ENCODE measurements at regions not wholly inside any gene's neighbourhood (a gene's known extent, or its start where the extent isn't known, plus 50 kb on each side); places are given as distances from the start of the nearest gene placed in this dataset.

DNA sequence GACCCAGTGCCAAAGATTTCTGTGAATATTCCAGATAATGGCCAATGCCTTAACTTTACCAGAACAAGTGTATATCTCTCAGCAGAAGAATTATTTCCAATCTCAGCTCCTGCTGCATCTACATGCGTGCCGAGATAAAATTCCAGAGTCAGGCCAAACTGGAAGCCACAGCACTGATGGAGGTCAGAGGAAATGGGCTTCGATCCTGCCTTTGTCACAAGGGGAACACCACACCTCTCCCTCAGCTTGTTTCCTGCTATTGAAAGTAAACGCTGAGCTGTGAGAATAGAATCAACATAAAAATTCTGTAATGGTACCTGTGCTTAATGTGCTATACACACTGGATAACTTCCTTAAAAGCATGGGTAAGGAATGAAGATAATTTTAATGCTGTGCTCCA lies 255.5 kb downstream of the NEBL start:
- no peak overlapping the region for H3K27ac ChIP-seq
- no peak for TF ChIP-seq ZFX (IDR thresholded peaks at IDR 0.05; ENCODE audit: borderline replicate concordance)
- TF ChIP-seq, protein P1, sequence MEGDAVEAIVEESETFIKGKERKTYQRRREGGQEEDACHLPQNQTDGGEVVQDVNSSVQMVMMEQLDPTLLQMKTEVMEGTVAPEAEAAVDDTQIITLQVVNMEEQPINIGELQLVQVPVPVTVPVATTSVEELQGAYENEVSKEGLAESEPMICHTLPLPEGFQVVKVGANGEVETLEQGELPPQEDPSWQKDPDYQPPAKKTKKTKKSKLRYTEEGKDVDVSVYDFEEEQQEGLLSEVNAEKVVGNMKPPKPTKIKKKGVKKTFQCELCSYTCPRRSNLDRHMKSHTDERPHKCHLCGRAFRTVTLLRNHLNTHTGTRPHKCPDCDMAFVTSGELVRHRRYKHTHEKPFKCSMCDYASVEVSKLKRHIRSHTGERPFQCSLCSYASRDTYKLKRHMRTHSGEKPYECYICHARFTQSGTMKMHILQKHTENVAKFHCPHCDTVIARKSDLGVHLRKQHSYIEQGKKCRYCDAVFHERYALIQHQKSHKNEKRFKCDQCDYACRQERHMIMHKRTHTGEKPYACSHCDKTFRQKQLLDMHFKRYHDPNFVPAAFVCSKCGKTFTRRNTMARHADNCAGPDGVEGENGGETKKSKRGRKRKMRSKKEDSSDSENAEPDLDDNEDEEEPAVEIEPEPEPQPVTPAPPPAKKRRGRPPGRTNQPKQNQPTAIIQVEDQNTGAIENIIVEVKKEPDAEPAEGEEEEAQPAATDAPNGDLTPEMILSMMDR (IDR thresholded peaks at IDR 0.05), result no peak

DNA sequence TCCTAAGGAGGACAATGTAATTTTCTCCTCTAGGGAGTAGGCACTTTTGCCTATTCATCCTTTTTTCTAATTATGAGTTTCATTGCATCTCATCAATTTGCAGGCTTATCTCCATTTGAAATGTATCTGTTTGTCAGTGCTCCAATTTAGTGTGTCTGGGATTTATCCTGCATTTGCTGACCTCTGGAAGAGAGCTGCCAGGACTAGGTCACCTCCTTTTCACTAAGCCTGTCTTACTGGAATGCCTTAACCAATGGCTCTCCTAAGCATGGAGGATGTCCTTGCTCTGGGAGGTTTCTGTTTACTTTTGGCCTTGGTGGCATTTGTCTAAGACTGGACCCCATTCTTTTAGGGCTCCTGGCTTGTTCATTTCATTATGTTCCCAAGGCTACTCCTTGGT lies 261.5 kb downstream of the NEBL start:
- TF ChIP-seq ZFX (IDR thresholded peaks at IDR 0.05; ENCODE audit: borderline replicate concordance), result no peak
- TF ChIP-seq, protein P1 (IDR thresholded peaks at IDR 0.05), result no peak
- no peak overlapping the region for H3K27ac ChIP-seq

DNA sequence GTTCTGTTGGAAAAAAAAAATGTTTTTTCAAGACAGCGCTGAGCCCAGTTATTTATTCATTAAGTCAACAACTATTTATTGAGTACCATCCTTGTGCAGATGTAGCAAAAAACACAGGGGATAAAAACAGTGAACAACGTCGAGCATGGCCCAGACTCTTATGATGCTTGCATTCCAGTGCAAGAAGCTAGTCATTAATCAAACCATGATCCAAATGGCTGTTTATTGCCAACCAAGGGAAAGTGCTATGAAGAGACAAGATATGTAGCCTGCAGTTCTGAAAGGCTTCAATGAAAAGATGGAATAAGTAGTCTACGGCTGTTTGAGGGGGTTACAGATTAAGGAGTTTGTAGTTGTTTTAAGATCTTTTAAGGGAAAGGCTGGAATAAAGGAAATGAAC lies 262.3 kb downstream of the NEBL start:
- H3K27ac ChIP-seq, result no peak overlapping the region
- TF ChIP-seq ZFX (IDR thresholded peaks at IDR 0.05; ENCODE audit: borderline replicate concordance), result no peak
- TF ChIP-seq, protein P1 (IDR thresholded peaks at IDR 0.05), result no peak

DNA sequence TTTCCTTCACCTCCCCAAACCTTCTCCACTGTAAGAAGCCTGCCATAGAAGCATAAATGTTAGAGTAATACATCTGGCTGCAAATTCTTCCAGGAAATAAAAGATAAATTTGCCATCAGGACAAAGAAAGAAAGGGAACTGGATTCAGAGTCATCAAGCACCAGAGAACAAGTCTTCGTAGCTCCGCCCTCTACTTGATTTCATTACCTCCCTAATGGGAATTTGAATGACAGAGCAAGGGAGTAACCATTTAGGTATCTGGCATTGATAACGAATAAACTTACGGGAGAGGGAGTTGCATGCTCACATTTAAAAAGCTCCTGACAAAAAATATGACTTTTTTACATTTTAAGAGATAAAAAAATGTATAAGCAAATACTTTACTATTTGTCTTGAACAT lies 263.4 kb downstream of the NEBL start:
- TF ChIP-seq, protein P1 (IDR thresholded peaks at IDR 0.05), result no peak
- TF ChIP-seq ZFX (IDR thresholded peaks at IDR 0.05; ENCODE audit: borderline replicate concordance), result no peak
- no peak overlapping the region for H3K27ac ChIP-seq

DNA sequence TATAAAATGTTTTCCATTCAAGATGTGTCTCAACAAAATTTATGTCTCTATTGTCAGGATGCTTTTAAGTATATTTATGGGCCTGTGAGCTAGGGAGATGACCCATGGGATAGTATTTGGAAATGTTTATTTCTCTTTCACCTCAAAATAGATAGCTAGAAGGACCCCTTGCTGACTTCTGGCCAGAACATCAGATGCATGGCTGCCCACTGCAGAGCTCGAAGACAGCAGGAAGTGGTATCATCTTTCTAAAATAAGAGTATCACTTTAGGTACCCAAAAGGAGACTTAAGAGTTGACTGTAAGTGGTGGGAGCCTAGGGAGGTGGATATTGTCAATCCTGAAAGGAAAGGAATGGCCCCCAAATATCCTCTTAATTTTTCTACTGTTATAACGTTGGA lies 264.4 kb downstream of the NEBL start:
- TF ChIP-seq, protein P1 (IDR thresholded peaks at IDR 0.05), result no peak
- no peak for TF ChIP-seq ZFX (IDR thresholded peaks at IDR 0.05; ENCODE audit: borderline replicate concordance)
- H3K27ac ChIP-seq, result no peak overlapping the region

DNA sequence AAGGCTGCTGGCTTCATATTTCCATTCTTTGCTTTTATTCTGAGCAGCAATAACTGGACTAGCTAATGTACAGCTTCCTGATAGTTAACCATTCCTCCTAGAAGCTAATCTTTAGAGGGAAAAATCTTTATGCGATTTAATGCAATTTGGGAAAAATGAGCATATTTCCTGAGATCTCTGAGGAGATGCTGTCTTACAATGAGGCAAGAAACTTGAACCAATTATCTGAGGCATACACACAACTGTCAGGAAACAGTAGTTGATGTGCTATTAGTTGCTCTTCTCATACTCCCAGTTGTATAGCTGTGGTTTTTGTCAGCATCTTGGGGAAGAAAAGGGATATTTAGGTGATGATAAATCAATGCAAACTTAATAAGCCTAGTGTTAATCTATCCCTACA lies 265.9 kb downstream of the NEBL start:
- no peak overlapping the region for H3K27ac ChIP-seq
- TF ChIP-seq ZFX (IDR thresholded peaks at IDR 0.05; ENCODE audit: borderline replicate concordance), result no peak
- TF ChIP-seq, protein P1 (IDR thresholded peaks at IDR 0.05), result no peak

DNA sequence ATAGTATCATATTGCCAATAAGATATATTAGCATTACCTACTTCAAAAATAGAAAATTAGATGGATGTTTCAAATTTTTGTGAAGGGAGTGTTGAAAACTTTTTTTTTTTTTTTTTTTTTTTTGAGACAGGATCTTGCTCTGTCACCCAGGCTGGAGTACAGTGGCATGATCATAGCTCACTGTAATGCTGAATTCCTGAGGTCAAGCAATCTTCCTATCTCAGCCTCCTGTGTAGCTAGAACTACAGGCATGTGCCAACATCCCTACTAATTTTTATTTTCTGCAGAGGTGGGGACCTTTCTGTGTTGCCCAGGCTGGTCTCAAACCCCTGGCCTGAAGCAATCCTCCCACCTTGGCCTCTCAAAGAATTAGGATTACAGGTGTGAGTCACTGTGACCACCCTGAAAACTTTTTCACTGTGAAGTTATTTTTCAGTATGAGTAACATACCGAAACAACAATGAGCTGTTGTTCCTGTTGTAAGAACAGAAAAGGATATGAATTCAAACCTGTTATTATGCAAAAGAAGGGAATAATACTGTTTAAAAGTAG lies 266.9 kb downstream of the NEBL start:
- TF ChIP-seq, protein P1 (IDR thresholded peaks at IDR 0.05), result no peak
- no peak for TF ChIP-seq ZFX (IDR thresholded peaks at IDR 0.05; ENCODE audit: borderline replicate concordance)
- no peak overlapping the region for H3K27ac ChIP-seq
